GM12865 (cell line): ENCODE measurements at regions not wholly inside any gene's neighbourhood (a gene's known extent, or its start where the extent isn't known, plus 50 kb on each side); places are given as distances from the start of the nearest gene placed in this dataset.

ENCODE experiments used
- DNase-seq: peaks from one replicate; pipeline ENCODE4 v3.0.0; 2010; ENCODE audit warnings: low read depth
- H3K4me3 ChIP-seq: 2 replicates; pipeline ENCODE4 v1.5.1; 2011; ENCODE audit warnings: mild to moderate bottlenecking, low read depth, low read length, control low read depth
- CTCF ChIP-seq: IDR thresholded peaks from 2 replicates; pipeline ENCODE4 v1.5.1; 2011; ENCODE audit warnings: low read length, control low read depth, low read depth, inconsistent platforms; ENCODE audit not compliant: insufficient read depth; ENCODE audit errors: missing control alignments

GRCh38 chr4:23942471-23942870 is 52.6 kb upstream of the PPARGC1A start:
- no peak for TF ChIP-seq CTCF
- no peak for DNase-seq
- H3K4me3 ChIP-seq, result no peak overlapping the region
